Smooth muscle cell (in vitro differentiated cells): ENCODE measurements at regions not wholly inside any gene's neighbourhood (a gene's known extent, or its start where the extent isn't known, plus 50 kb on each side); places are given as distances from the start of the nearest gene placed in this dataset.
"Not testable (repeated sequence)": the region's sequence is repeated elsewhere in the genome, so short reads cannot be mapped to it uniquely, and the experiment has no call there.

Source experiments
- DNase-seq: peaks from one replicate; lab custom pipeline; 2025; ENCODE audit not compliant: unreplicated experiment; lab: John Stamatoyannopoulos, UW
- H2AFZ ChIP-seq: fragments of 200-600 bp; sonication (generic); 2 replicates; pipeline ENCODE4 v1.6.0; 2016; ENCODE audit warnings: antibody characterized with exemption, low read depth, mild to moderate bottlenecking
- H3F3A ChIP-seq: fragments of 200-600 bp; sonication (generic); 2 replicates; pipeline ENCODE4 v1.6.0; 2017; ENCODE audit warnings: antibody characterized with exemption, low read depth
- H3K27ac ChIP-seq: fragments of 200-600 bp; sonication (generic); 2 replicates; pipeline ENCODE4 v1.5.1; 2016; ENCODE audit warnings: low read depth, mild to moderate bottlenecking
- H3K27me3 ChIP-seq: fragments of 200-600 bp; sonication (generic); 2 replicates; pipeline ENCODE4 v1.6.1; 2016; ENCODE audit warnings: low read depth, mild to moderate bottlenecking
- H3K36me3 ChIP-seq: fragments of 200-600 bp; sonication (generic); 2 replicates; pipeline ENCODE4 v1.5.1; 2016; ENCODE audit warnings: low read depth
- H3K4me1 ChIP-seq: fragments of 200-600 bp; sonication (generic); 2 replicates; pipeline ENCODE4 v1.5.1; 2016; ENCODE audit warnings: low read depth
- H3K4me2 ChIP-seq: fragments of 200-600 bp; sonication (generic); 2 replicates; pipeline ENCODE4 v1.6.0; 2016; ENCODE audit warnings: mild to moderate bottlenecking
- H3K4me3 ChIP-seq: fragments of 200-600 bp; sonication (generic); 2 replicates; pipeline ENCODE4 v1.5.1; 2016; ENCODE audit warnings: mild to moderate bottlenecking
- H3K79me2 ChIP-seq: fragments of 200-600 bp; sonication (generic); 2 replicates; pipeline ENCODE4 v1.6.0; 2016; ENCODE audit warnings: low read depth, mild to moderate bottlenecking
- H3K9ac ChIP-seq: fragments of 200-600 bp; sonication (generic); 2 replicates; pipeline ENCODE4 v1.6.0; 2016; ENCODE audit warnings: low read depth
- H3K9me3 ChIP-seq: fragments of 200-600 bp; sonication (generic); replicated peaks from 2 replicates; pipeline ENCODE4 v1.5.1; 2016; ENCODE audit warnings: low read depth
- H4K20me1 ChIP-seq: fragments of 200-600 bp; sonication (generic); 2 replicates; pipeline ENCODE4 v1.6.0; 2016; ENCODE audit warnings: low read depth
- WGBS: methylation state at CpG from one replicate; pipeline ENCODE4 v1.1.7; 2016; ENCODE audit warnings: low lambda C conversion rate; 5-methylcytosine and 5-hydroxymethylcytosine counted together
- TF ChIP-seq, protein P1 (sequence below): fragments of 200-600 bp; sonication (generic); IDR thresholded peaks from 2 replicates; pipeline ENCODE4 v1.5.1; 2017; ENCODE audit warnings: borderline replicate concordance, mild to moderate bottlenecking, antibody characterized with exemption; ENCODE audit not compliant: insufficient read depth, poor library complexity, severe bottlenecking

DNA sequence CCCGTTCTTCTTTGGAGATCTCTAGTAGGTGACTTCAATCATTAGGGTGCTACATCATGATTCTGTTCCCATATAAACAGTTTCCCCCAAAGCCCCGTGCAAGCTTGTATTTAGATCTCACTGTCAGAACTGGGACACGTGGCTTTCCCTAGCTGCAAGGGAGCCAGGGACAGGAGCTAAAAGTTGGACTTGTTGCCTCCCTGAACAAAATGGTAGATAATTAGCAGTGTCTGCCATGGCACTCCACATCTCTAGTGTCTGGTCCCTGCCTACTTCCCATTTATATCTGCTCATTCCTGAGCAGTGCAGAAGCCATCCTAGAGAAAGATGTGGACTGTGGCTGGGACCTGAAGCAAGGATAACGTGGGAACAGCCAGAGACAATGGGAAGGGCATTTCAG is 76.6 kb upstream of the FGFR2 start:
- Histone ChIP-seq H3K4me2 (no peak overlapping the region), H2AFZ (no peak overlapping the region), H3K4me1 (no peaks in the 10 kb centered on the region), H3F3A (peaks cover 2% of the 10 kb centered on the region), H3K9ac (no peak overlapping the region), H3K4me3 (no peak overlapping the region), H3K9me3 (peaks cover 10% of the 10 kb centered on the region), H3K27me3 (no peaks in the 10 kb centered on the region), H3K27ac (no peak overlapping the region), H3K79me2 (no peaks in the 10 kb centered on the region), H3K36me3 (no peaks in the 10 kb centered on the region), H4K20me1 (no peaks in the 10 kb centered on the region)
- DNase-seq, result no peak
- 93% methylated on average over 4 of the region's 4 CpGs for WGBS
- TF ChIP-seq, protein P1, sequence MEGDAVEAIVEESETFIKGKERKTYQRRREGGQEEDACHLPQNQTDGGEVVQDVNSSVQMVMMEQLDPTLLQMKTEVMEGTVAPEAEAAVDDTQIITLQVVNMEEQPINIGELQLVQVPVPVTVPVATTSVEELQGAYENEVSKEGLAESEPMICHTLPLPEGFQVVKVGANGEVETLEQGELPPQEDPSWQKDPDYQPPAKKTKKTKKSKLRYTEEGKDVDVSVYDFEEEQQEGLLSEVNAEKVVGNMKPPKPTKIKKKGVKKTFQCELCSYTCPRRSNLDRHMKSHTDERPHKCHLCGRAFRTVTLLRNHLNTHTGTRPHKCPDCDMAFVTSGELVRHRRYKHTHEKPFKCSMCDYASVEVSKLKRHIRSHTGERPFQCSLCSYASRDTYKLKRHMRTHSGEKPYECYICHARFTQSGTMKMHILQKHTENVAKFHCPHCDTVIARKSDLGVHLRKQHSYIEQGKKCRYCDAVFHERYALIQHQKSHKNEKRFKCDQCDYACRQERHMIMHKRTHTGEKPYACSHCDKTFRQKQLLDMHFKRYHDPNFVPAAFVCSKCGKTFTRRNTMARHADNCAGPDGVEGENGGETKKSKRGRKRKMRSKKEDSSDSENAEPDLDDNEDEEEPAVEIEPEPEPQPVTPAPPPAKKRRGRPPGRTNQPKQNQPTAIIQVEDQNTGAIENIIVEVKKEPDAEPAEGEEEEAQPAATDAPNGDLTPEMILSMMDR, result no peak

DNA sequence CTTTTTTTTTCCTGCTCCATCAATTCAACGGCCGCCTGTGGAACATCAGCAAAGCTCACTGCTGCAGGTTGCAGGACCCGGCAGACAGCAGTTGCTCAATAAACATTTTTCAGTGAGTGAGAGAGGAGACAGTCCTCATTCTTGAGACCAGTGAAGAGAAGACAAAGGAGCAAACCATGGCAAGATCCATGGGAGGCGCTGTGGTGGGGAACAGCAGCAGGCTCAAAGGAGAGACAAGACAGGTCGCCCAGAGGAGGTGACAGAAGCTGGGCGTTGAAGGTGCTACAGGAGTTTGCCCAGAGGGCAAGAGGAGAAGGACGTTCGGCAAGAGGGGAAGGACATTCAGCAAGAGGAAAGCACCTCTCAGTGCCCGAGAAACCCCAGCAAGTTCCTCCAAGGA is 74.5 kb upstream of the FGFR2 start:
- TF ChIP-seq, protein P1, result no peak
- Histone ChIP-seq H3K36me3 (no peaks in the 10 kb centered on the region), H2AFZ (no peak overlapping the region), H4K20me1 (no peaks in the 10 kb centered on the region), H3K4me2 (no peak overlapping the region), H3K27ac (no peak overlapping the region), H3K9me3 (no peaks in the 10 kb centered on the region), H3K27me3 (no peaks in the 10 kb centered on the region), H3K4me1 (peaks cover 13% of the 10 kb centered on the region), H3K79me2 (no peaks in the 10 kb centered on the region), H3K4me3 (no peak overlapping the region), H3F3A (no peaks in the 10 kb centered on the region), H3K9ac (no peak overlapping the region)
- 81% methylated on average over 7 of the region's 9 CpGs for WGBS
- no peak for DNase-seq

DNA sequence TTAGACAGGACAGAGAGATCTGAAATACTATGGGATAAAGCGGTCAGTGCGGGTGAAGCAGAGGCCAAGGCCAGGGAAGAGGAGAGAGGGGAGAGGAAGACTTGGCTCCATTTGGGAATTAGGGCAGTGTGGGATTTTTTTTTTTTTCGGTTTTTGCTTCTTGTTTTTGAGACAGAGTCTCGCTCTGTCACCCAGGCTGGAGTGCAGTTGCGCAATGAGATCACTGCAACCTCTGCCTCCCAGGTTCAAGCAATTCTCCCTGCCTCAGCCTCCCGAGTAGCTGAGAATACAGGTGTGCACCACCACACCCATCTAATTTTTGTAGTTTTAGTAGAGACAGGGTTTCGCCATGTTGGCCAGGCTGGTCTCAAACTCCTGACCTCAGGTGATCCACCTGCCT is 71.6 kb upstream of the FGFR2 start:
- DNase-seq, H3K27ac ChIP-seq, H3K4me2 ChIP-seq, H3K79me2 ChIP-seq, H3K27me3 ChIP-seq, H3K4me3 ChIP-seq, H3F3A ChIP-seq, H3K9me3 ChIP-seq, H4K20me1 ChIP-seq, H3K36me3 ChIP-seq, H2AFZ ChIP-seq, H3K9ac ChIP-seq: not testable (repeated sequence)
- WGBS, result 97% methylated on average over 7 of the region's 7 CpGs
- peaks cover 13% of the 10 kb centered on the region for H3K4me1 ChIP-seq

DNA sequence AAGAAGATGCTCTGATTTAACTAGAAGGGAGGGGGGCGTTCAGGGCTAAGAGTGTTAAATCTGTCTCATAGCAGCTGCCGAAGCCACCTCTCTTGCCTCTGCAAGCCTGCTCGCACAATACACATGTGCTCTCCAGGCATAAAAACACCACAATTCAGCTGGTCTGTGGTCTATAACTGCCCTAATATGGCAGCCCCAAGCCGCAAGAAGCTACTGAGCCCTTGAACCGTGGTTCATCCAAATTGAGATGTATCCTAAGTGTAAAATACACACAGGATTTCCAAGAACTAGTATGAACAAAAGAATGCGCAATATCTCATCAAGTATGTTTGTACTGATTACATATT is 70.8 kb upstream of the FGFR2 start:
- H3K79me2 ChIP-seq, result no peaks in the 10 kb centered on the region
- H3K27me3 ChIP-seq, result no peaks in the 10 kb centered on the region
- peak overlapping the region; percentile 75 for H2AFZ ChIP-seq
- no peak overlapping the region for H3K4me3 ChIP-seq
- no peak overlapping the region for H3K9ac ChIP-seq
- no peaks in the 10 kb centered on the region for H4K20me1 ChIP-seq
- H3F3A ChIP-seq, result no peaks in the 10 kb centered on the region
- DNase-seq, result no peak
- 35% methylated on average over 6 of the region's 6 CpGs for WGBS
- no peaks in the 10 kb centered on the region for H3K9me3 ChIP-seq
- TF ChIP-seq, protein P1, result no peak
- peak overlapping the region; percentile 80 for H3K4me2 ChIP-seq
- peak overlapping the region; percentile 76 for H3K27ac ChIP-seq
- H3K36me3 ChIP-seq, result no peaks in the 10 kb centered on the region
- H3K4me1 ChIP-seq, result peaks cover 13% of the 10 kb centered on the region
